Esophagus squamous epithelium (tissue), 5 donors: ENCODE measurements at regions not wholly inside any gene's neighbourhood (a gene's known extent, or its start where the extent isn't known, plus 50 kb on each side); places are given as distances from the start of the nearest gene placed in this dataset.

Experiments
- DNase-seq: peaks from one replicate; lab custom pipeline; 2025; lab: John Stamatoyannopoulos, UW
- H3K27ac ChIP-seq, 4 donors: fragments of 200-600 bp; sonication (generic); one replicate each; pipeline ENCODE4 v1.5.1; 2016 to 2019; ENCODE audit warnings: mild to moderate bottlenecking in 1 of 4
- H3K27me3 ChIP-seq, 4 donors: fragments of 200-600 bp; sonication (generic); 1 replicate in 3 of 4; 2 replicates in 1 of 4; pipeline versions ENCODE4 v1.5.1 to v1.6.0; 2017 to 2021; ENCODE audit warnings: antibody characterized with exemption in 1 of 4
- H3K36me3 ChIP-seq, 3 donors: fragments of 200-600 bp; sonication (generic); one replicate each; pipeline ENCODE4 v1.5.1; 2016 to 2019
- H3K4me1 ChIP-seq, 3 donors: fragments of 200-600 bp; sonication (generic); one replicate each; pipeline ENCODE4 v1.5.1; 2017 to 2019
- H3K4me3 ChIP-seq, 4 donors: fragments of 200-600 bp; sonication (generic); 1 replicate in 3 of 4; 2 replicates in 1 of 4; pipeline ENCODE4 v1.5.1; 2016 to 2019; ENCODE audit warnings: mild to moderate bottlenecking in 2 of 4, moderate library complexity in 1 of 4
- H3K9me3 ChIP-seq, 3 donors: fragments of 200-600 bp; sonication (generic); one replicate each; pipeline ENCODE4 v1.5.1; 2016 to 2019
- CTCF ChIP-seq, 6 experiments: fragments of 450-650 bp in 4 of 6; fragments of 200-600 bp in 2 of 6; sonication (generic) in 2 of 6; IDR thresholded peaks; one replicate each; pipeline ENCODE4 v1.5.1; 2016 to 2019; ENCODE audit warnings: antibody characterized with exemption in 6 of 6, mild to moderate bottlenecking in 4 of 6, moderate library complexity in 4 of 6
- POLR2A ChIP-seq, 4 donors: fragments of 450-650 bp; IDR thresholded peaks; one replicate each; pipeline ENCODE4 v1.6.1; 2017; ENCODE audit warnings: antibody characterized with exemption in 4 of 4, mild to moderate bottlenecking in 4 of 4, moderate library complexity in 3 of 4
- WGBS, 2 donors: methylation state at CpG; one replicate each; pipeline ENCODE4 v1.1.5; 2018; 5-methylcytosine and 5-hydroxymethylcytosine counted together
- intact Hi-C: fragments of 100-400 bp; cut with DNase I; formaldehyde crosslinking; loops from one replicate; pipeline ENCODE4 v1.15.0; 2022
- donor health status: DM: yes; HTN: yes; CAD: no.

GRCh38 chr10:29843143-29843542 lies 208.4 kb upstream of the SVIL start:
- 71 to 72% methylated on average over 5 of the region's 5 CpGs for WGBS, 2 donors
- no peaks in the 10 kb centered on the region for H3K27me3 ChIP-seq
- intact Hi-C loops = loop anchor here (10.0 kb wide), 1 partner anchor 108 kb away; no protein-coding TSS in a partner anchor
- peaks cover 0 to 7% (median 5%) of the 10 kb centered on the region in 3 donors for H3K9me3 ChIP-seq
- TF ChIP-seq CTCF (IDR thresholded peaks at IDR 0.05) = no peak
- no peak for TF ChIP-seq POLR2A (IDR thresholded peaks at IDR 0.05)
- no peaks in the 10 kb centered on the region for H3K36me3 ChIP-seq
- H3K4me3 ChIP-seq = no peak overlapping the region
- peaks cover 11 to 52% (median 30%) of the 10 kb centered on the region in 3 donors for H3K4me1 ChIP-seq
- H3K27ac ChIP-seq = peak overlapping the region in 3 of 4 donors; percentile 92 to 94 (median 93)
- no peak for DNase-seq

- Histone ChIP-seq H3K4me3 (no peak overlapping the region), H3K27ac (peak overlapping the region; percentile 88 to 94 (median 92)), H3K27me3 (no peaks in the 10 kb centered on the region), H3K9me3 (peaks cover 0 to 7% (median 5%) of the 10 kb centered on the region in 3 donors), H3K36me3 (no peaks in the 10 kb centered on the region), H3K4me1 (peaks cover 11 to 53% (median 30%) of the 10 kb centered on the region in 3 donors)
- 54 to 55% methylated on average over 11 of the region's 16 CpGs for WGBS, 2 donors
- intact Hi-C loops = loop anchor here (10.0 kb wide), 1 partner anchor 107 kb away; no protein-coding TSS in a partner anchor
- no peak for DNase-seq
- TF ChIP-seq CTCF (IDR thresholded peaks at IDR 0.05) (no peak), POLR2A (IDR thresholded peaks at IDR 0.05) (no peak)
Measured at GRCh38 chr10:29841724-29842649, 207.2 kb upstream of the SVIL start.

GRCh38 chr10:29840516-29841276 lies 205.9 kb upstream of the SVIL start:
- no peak for DNase-seq
- no peak overlapping the region for H3K4me3 ChIP-seq
- H3K9me3 ChIP-seq = peaks cover 0 to 7% (median 5%) of the 10 kb centered on the region in 3 donors
- peaks cover 11 to 53% (median 30%) of the 10 kb centered on the region in 3 donors for H3K4me1 ChIP-seq
- 67 to 69% methylated on average over 9 to 11 of the region's 11 CpGs for WGBS, 2 donors
- intact Hi-C loops = loop anchor here (10.0 kb wide), 1 partner anchor 106 kb away; no protein-coding TSS in a partner anchor
- H3K27ac ChIP-seq = peak overlapping the region; percentile 88 to 94 (median 92)
- no peaks in the 10 kb centered on the region for H3K36me3 ChIP-seq
- no peak for TF ChIP-seq CTCF (IDR thresholded peaks at IDR 0.05)
- no peak for TF ChIP-seq POLR2A (IDR thresholded peaks at IDR 0.05)
- no peaks in the 10 kb centered on the region for H3K27me3 ChIP-seq

- H3K4me1 ChIP-seq = peaks cover 11 to 57% (median 33%) of the 10 kb centered on the region in 3 donors
- peaks cover 0 to 2% (median 1%) of the 10 kb centered on the region in 3 donors for H3K9me3 ChIP-seq
- TF ChIP-seq POLR2A (IDR thresholded peaks at IDR 0.05) = no peak
- no peak for TF ChIP-seq CTCF (IDR thresholded peaks at IDR 0.05)
- H3K36me3 ChIP-seq = no peaks in the 10 kb centered on the region
- WGBS, 2 donors = 40 to 60% methylated on average over 2 to 9 of the region's 9 CpGs
- intact Hi-C loops = loop anchor here (10.0 kb wide), 1 partner anchor 105 kb away; no protein-coding TSS in a partner anchor
- no peak overlapping the region for H3K4me3 ChIP-seq
- no peaks in the 10 kb centered on the region for H3K27me3 ChIP-seq
- no peak for DNase-seq
- H3K27ac ChIP-seq = peak overlapping the region; percentile 88 to 94 (median 92)
Measured at GRCh38 chr10:29839826-29840515, 205.2 kb upstream of the SVIL start.
